Parathyroid adenoma (tissue), 2 donors: ENCODE measurements at regions not wholly inside any gene's neighbourhood (a gene's known extent, or its start where the extent isn't known, plus 50 kb on each side); places are given as distances from the start of the nearest gene placed in this dataset.
A peak's percentile ranks its signal among the peaks of the same experiment; 100 is the strongest.

Experiments used
- H2AFZ ChIP-seq: fragments of 300-600 bp; sonication (generic); one replicate; pipeline ENCODE4 v1.7.0; 2017; ENCODE audit warnings: antibody characterized with exemption, mild to moderate bottlenecking
- H3K27ac ChIP-seq: fragments of 300-600 bp; sonication (generic); one replicate; pipeline ENCODE4 v1.7.0; 2017
- H3K27me3 ChIP-seq: fragments of 300-600 bp; sonication (generic); one replicate; pipeline ENCODE4 v1.7.0; 2017; ENCODE audit warnings: low read length; ENCODE audit not compliant: control insufficient read depth, insufficient read depth
- H3K36me3 ChIP-seq: fragments of 300-600 bp; sonication (generic); one replicate; pipeline ENCODE4 v1.7.0; 2017; ENCODE audit warnings: low read length; ENCODE audit not compliant: control insufficient read depth, insufficient read depth
- H3K4me1 ChIP-seq: fragments of 300-600 bp; sonication (generic); one replicate; pipeline ENCODE4 v1.7.0; 2017; ENCODE audit warnings: control low read depth
- H3K4me2 ChIP-seq: fragments of 300-600 bp; sonication (generic); one replicate; pipeline ENCODE4 v1.7.0; 2017; ENCODE audit warnings: low read length
- H3K4me3 ChIP-seq: fragments of 300-600 bp; sonication (generic); one replicate; pipeline ENCODE4 v1.7.0; 2017; ENCODE audit warnings: low read depth, low read length
- H3K79me2 ChIP-seq: fragments of 300-600 bp; sonication (generic); one replicate; pipeline ENCODE4 v1.7.0; 2017; ENCODE audit warnings: control low read depth
- H3K9ac ChIP-seq: fragments of 300-600 bp; sonication (generic); one replicate; pipeline ENCODE4 v1.7.0; 2017; ENCODE audit warnings: mild to moderate bottlenecking
- H3K9me3 ChIP-seq: fragments of 300-600 bp; sonication (generic); one replicate; pipeline ENCODE4 v1.7.0; 2017; ENCODE audit warnings: low read length; ENCODE audit not compliant: control insufficient read depth
- TF ChIP-seq, protein P1 (sequence below): fragments of 300-600 bp; sonication (generic); IDR thresholded peaks from one replicate; pipeline ENCODE4 v1.7.0; 2017; ENCODE audit warnings: antibody characterized with exemption, mild to moderate bottlenecking
- donor health status: primary hyperparathyroidism.

GRCh38 chr14:51394804-51395203 is 154.8 kb downstream of the TMX1 start:
- no peak overlapping the region for H2AFZ ChIP-seq
- TF ChIP-seq, protein P1, sequence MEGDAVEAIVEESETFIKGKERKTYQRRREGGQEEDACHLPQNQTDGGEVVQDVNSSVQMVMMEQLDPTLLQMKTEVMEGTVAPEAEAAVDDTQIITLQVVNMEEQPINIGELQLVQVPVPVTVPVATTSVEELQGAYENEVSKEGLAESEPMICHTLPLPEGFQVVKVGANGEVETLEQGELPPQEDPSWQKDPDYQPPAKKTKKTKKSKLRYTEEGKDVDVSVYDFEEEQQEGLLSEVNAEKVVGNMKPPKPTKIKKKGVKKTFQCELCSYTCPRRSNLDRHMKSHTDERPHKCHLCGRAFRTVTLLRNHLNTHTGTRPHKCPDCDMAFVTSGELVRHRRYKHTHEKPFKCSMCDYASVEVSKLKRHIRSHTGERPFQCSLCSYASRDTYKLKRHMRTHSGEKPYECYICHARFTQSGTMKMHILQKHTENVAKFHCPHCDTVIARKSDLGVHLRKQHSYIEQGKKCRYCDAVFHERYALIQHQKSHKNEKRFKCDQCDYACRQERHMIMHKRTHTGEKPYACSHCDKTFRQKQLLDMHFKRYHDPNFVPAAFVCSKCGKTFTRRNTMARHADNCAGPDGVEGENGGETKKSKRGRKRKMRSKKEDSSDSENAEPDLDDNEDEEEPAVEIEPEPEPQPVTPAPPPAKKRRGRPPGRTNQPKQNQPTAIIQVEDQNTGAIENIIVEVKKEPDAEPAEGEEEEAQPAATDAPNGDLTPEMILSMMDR: no peak
- H3K4me3 ChIP-seq: no peak overlapping the region
- no peaks in the 10 kb centered on the region for H3K79me2 ChIP-seq
- no peak overlapping the region for H3K9ac ChIP-seq
- H3K27me3 ChIP-seq: no peaks in the 10 kb centered on the region
- H3K36me3 ChIP-seq: no peaks in the 10 kb centered on the region
- H3K4me1 ChIP-seq: no peaks in the 10 kb centered on the region
- H3K9me3 ChIP-seq: no peaks in the 10 kb centered on the region
- no peak overlapping the region for H3K27ac ChIP-seq
- no peak overlapping the region for H3K4me2 ChIP-seq

GRCh38 chr14:51395361-51395849 is 155.4 kb downstream of the TMX1 start:
- no peaks in the 10 kb centered on the region for H3K27me3 ChIP-seq
- no peaks in the 10 kb centered on the region for H3K79me2 ChIP-seq
- H2AFZ ChIP-seq: peak overlapping the region; percentile 2
- no peak overlapping the region for H3K4me3 ChIP-seq
- H3K9me3 ChIP-seq: no peaks in the 10 kb centered on the region
- H3K9ac ChIP-seq: no peak overlapping the region
- H3K4me2 ChIP-seq: no peak overlapping the region
- no peak overlapping the region for H3K27ac ChIP-seq
- H3K36me3 ChIP-seq: no peaks in the 10 kb centered on the region
- TF ChIP-seq, protein P1: no peak
- no peaks in the 10 kb centered on the region for H3K4me1 ChIP-seq

GRCh38 chr14:51396222-51396815 is 156.3 kb downstream of the TMX1 start:
- Histone ChIP-seq H3K4me2 (no peak overlapping the region), H3K9ac (no peak overlapping the region), H3K27me3 (no peaks in the 10 kb centered on the region), H3K36me3 (no peaks in the 10 kb centered on the region), H3K27ac (no peak overlapping the region), H2AFZ (no peak overlapping the region), H3K9me3 (no peaks in the 10 kb centered on the region), H3K4me1 (no peaks in the 10 kb centered on the region), H3K79me2 (no peaks in the 10 kb centered on the region), H3K4me3 (no peak overlapping the region)
- TF ChIP-seq, protein P1: no peak

DNA sequence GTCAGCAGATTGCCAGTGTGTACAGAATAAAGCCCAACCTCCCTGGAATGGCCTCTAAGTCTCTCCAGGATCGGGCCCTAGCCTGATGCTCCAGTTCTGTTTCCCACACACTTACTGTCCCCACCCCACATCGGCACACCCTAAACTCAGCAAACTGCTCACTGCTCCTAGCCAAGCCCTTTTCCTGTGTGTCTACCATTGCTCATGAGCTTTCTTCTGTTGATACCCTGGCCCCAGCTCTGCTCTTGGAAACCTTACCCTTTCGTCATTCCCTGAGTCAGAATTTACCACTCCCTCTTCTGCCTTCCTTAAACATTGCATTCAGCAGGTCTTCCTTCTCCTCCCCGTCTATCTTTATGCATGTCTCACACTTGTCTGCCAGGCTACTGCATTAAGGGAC is 158.9 kb downstream of the TMX1 start:
- Histone ChIP-seq H3K9me3 (no peaks in the 10 kb centered on the region), H2AFZ (no peak overlapping the region), H3K4me3 (no peak overlapping the region), H3K27ac (no peak overlapping the region), H3K9ac (no peak overlapping the region), H3K36me3 (no peaks in the 10 kb centered on the region), H3K4me1 (no peaks in the 10 kb centered on the region), H3K4me2 (no peak overlapping the region), H3K27me3 (no peaks in the 10 kb centered on the region), H3K79me2 (no peaks in the 10 kb centered on the region)
- TF ChIP-seq, protein P1: no peak

DNA sequence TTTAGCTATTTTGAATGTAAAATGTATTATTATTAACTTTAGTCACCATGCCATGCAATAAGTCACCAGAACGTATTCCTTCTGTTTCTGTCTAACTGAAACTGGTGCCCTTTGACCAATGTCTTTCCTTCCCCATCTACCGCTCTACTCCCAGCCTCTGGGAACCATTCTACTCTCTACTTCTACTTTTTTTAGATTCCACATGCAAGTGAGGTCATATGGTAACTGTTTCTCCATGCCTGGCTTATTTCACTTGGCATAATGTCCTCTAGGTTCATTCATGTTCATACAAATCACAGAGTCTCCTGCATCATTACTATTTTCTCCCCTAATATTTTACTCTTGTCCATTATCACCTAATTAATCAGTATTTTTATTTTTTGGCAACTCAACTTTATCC is 160.1 kb downstream of the TMX1 start:
- H3K79me2 ChIP-seq: no peaks in the 10 kb centered on the region
- no peak overlapping the region for H3K9ac ChIP-seq
- H2AFZ ChIP-seq: no peak overlapping the region
- H3K9me3 ChIP-seq: no peaks in the 10 kb centered on the region
- TF ChIP-seq, protein P1: no peak
- no peaks in the 10 kb centered on the region for H3K36me3 ChIP-seq
- no peak overlapping the region for H3K4me2 ChIP-seq
- H3K4me1 ChIP-seq: no peaks in the 10 kb centered on the region
- no peaks in the 10 kb centered on the region for H3K27me3 ChIP-seq
- H3K27ac ChIP-seq: no peak overlapping the region
- H3K4me3 ChIP-seq: no peak overlapping the region
